KMS-11 (cell line): ENCODE measurements at regions not wholly inside any gene's neighbourhood (a gene's known extent, or its start where the extent isn't known, plus 50 kb on each side); places are given as distances from the start of the nearest gene placed in this dataset.

Source experiments
- H2AFZ ChIP-seq: fragments of 200-600 bp; sonication (generic); 2 replicates; pipeline ENCODE4 v1.6.1; 2016; ENCODE audit warnings: antibody characterized with exemption, mixed run types, low read depth
- H3K27ac ChIP-seq: fragments of 200-600 bp; sonication (generic); 2 replicates; pipeline ENCODE4 v1.6.1; 2016; ENCODE audit warnings: mild to moderate bottlenecking, mixed run types
- H3K27me3 ChIP-seq: fragments of 200-600 bp; sonication (generic); 2 replicates; pipeline ENCODE4 v1.6.1; 2017; ENCODE audit warnings: mild to moderate bottlenecking, low read depth, mixed run types, moderate library complexity; ENCODE audit not compliant: insufficient read depth
- H3K36me3 ChIP-seq: fragments of 200-600 bp; sonication (generic); 2 replicates; pipeline ENCODE4 v1.6.1; 2017; ENCODE audit warnings: mild to moderate bottlenecking, mixed run types; ENCODE audit not compliant: insufficient read depth
- H3K4me1 ChIP-seq: fragments of 200-600 bp; sonication (generic); 2 replicates; pipeline ENCODE4 v1.6.1; 2016; ENCODE audit warnings: mild to moderate bottlenecking, low read depth, mixed run types; ENCODE audit not compliant: poor library complexity, severe bottlenecking
- H3K4me2 ChIP-seq: fragments of 200-600 bp; sonication (generic); 2 replicates; pipeline ENCODE4 v1.7.0; 2016; ENCODE audit warnings: mild to moderate bottlenecking, mixed run types
- H3K4me3 ChIP-seq: fragments of 200-600 bp; sonication (generic); IDR thresholded peaks from 2 replicates; pipeline ENCODE4 v1.6.1; 2017; ENCODE audit warnings: low read depth, low read length, mixed read lengths; ENCODE audit not compliant: insufficient read depth
- H3K79me2 ChIP-seq: fragments of 200-600 bp; sonication (generic); 2 replicates; pipeline ENCODE4 v1.6.1; 2016; ENCODE audit warnings: low read depth, mixed run types; ENCODE audit not compliant: insufficient read depth
- H3K9ac ChIP-seq: fragments of 200-600 bp; sonication (generic); 2 replicates; pipeline ENCODE4 v1.6.1; 2016; ENCODE audit warnings: mild to moderate bottlenecking, mixed run types
- H4K20me1 ChIP-seq: fragments of 200-600 bp; sonication (generic); 2 replicates; pipeline ENCODE4 v1.6.1; 2016; ENCODE audit warnings: mild to moderate bottlenecking, mixed run types; ENCODE audit not compliant: insufficient read depth
- CTCF ChIP-seq: fragments of 200-600 bp; sonication (generic); conservative IDR thresholded peaks from 2 replicates; pipeline ENCODE4 v1.6.1; 2017; ENCODE audit warnings: low read depth, mild to moderate bottlenecking, antibody characterized with exemption, low read length, moderate library complexity, mixed read lengths

- no peaks in the 10 kb centered on the region for H4K20me1 ChIP-seq
- H3K9ac ChIP-seq: no peak overlapping the region
- H2AFZ ChIP-seq: no peak overlapping the region
- no peak overlapping the region for H3K4me2 ChIP-seq
- H3K27ac ChIP-seq: no peak overlapping the region
- H3K4me1 ChIP-seq: no peaks in the 10 kb centered on the region
- no peaks in the 10 kb centered on the region for H3K36me3 ChIP-seq
- no peaks in the 10 kb centered on the region for H3K27me3 ChIP-seq
- H3K79me2 ChIP-seq: no peaks in the 10 kb centered on the region
- no peak for TF ChIP-seq CTCF
- H3K4me3 ChIP-seq: no peak overlapping the region
Measured at GRCh38 chr9:111193095-111193494, 136.9 kb downstream of the OR2K2 start.

- Histone ChIP-seq H3K79me2 (no peaks in the 10 kb centered on the region), H3K36me3 (no peaks in the 10 kb centered on the region), H3K4me1 (no peaks in the 10 kb centered on the region), H3K27ac (no peak overlapping the region), H2AFZ (no peak overlapping the region), H3K9ac (no peak overlapping the region), H3K4me3 (no peak overlapping the region), H3K27me3 (no peaks in the 10 kb centered on the region), H4K20me1 (no peaks in the 10 kb centered on the region), H3K4me2 (no peak overlapping the region)
- no peak for TF ChIP-seq CTCF
Measured at GRCh38 chr9:111192650-111193049, 137.4 kb downstream of the OR2K2 start.

GRCh38 chr9:111190347-111190746 lies 139.7 kb downstream of the OR2K2 start:
- Histone ChIP-seq H4K20me1 (no peaks in the 10 kb centered on the region), H3K4me2 (no peak overlapping the region), H3K4me3 (no peak overlapping the region), H3K4me1 (no peaks in the 10 kb centered on the region), H3K27me3 (no peaks in the 10 kb centered on the region), H3K27ac (no peak overlapping the region), H2AFZ (no peak overlapping the region), H3K9ac (no peak overlapping the region), H3K36me3 (no peaks in the 10 kb centered on the region), H3K79me2 (no peaks in the 10 kb centered on the region)
- no peak for TF ChIP-seq CTCF

- TF ChIP-seq CTCF: no peak
Measured at GRCh38 chr9:111187376-111187775, 142.6 kb downstream of the OR2K2 start.

More at GRCh38 chr9:111187376-111187775, 142.6 kb downstream of the OR2K2 start:
- Histone ChIP-seq H3K9ac (no peak overlapping the region), H3K79me2 (no peaks in the 10 kb centered on the region), H2AFZ (no peak overlapping the region), H4K20me1 (no peaks in the 10 kb centered on the region), H3K27ac (no peak overlapping the region), H3K4me3 (no peak overlapping the region), H3K4me2 (no peak overlapping the region), H3K4me1 (no peaks in the 10 kb centered on the region), H3K27me3 (no peaks in the 10 kb centered on the region), H3K36me3 (no peaks in the 10 kb centered on the region)
